ENCODE measurements at regions not wholly inside any gene's neighbourhood (a gene's known extent, or its start where the extent isn't known, plus 50 kb on each side); places are given as distances from the start of the nearest gene placed in this dataset.

DNA sequence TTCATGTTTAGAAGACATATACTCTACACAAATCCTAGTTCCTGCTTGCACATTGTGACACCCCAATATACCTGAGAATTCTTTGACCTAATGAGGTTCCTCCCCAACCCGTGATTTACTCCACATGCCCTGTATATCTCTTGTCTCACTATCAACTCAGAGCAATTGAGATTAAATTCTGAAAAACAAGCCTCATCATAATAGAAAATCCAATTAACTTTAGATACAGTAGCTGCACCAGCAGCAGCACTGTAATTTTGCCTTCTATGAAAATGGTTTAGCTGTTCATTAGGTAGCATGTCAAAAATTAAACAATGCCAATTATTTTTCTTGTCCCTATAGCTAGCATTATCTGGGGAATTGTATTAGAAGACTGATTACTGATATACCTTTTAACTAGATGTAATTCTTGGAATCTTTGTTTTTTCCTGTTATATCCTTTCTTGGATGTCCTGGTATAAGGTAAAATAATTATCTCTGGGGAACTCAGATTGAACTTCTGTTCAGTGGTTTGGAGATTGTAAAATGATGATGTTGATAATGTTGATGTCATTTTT, 218.9 kb upstream of the TANK start:
- TF ChIP-seq YY1 (IDR thresholded peaks at IDR 0.05; ENCODE audit: insufficient read depth, insufficient read length) = no peak
- TF ChIP-seq ZNF274 (IDR thresholded peaks at IDR 0.05; ENCODE audit: low read depth, low read length) = no peak
- TF ChIP-seq SUZ12 (IDR thresholded peaks at IDR 0.05; ENCODE audit: extremely low read depth, insufficient read depth, insufficient read length) = no peak
